ENCODE measurements at regions not wholly inside any gene's neighbourhood (a gene's known extent, or its start where the extent isn't known, plus 50 kb on each side); places are given as distances from the start of the nearest gene placed in this dataset.

- Mint-ChIP-seq H3K4me3 (no peak overlapping the region), H3K36me3 (ENCODE audit: low read depth) (no peaks in the 10 kb centered on the region), H3K27ac (no peak overlapping the region), H3K9me3 (no peaks in the 10 kb centered on the region; the same call in 2 of the 3 replicates), H3K27me3 (ENCODE audit: insufficient read depth, low read depth, poor library complexity) (peaks cover 3% of the 10 kb centered on the region), H3K4me1 (no peaks in the 10 kb centered on the region)
- Histone ChIP-seq H3K4me2 (no peak overlapping the region), H3F3A (replicated peaks; ENCODE audit: low read depth) (no peaks in the 10 kb centered on the region), H3K79me2 (replicated peaks; ENCODE audit: insufficient read depth) (no peaks in the 10 kb centered on the region), H3K27me3 (ENCODE audit: insufficient read depth) (no peaks in the 10 kb centered on the region), H3K9me2 (ENCODE audit: insufficient read depth) (0 out of 2 replicates have a peak, but pooled peaks cover 4% of the 10 kb centered on the region), H2AFZ (0 out of 2 replicates have a peak overlapping the region, but pooled peaks have one; percentile 43), H3K4me3 (no peak overlapping the region), H3K36me3 (ENCODE audit: insufficient read depth) (no peaks in the 10 kb centered on the region), H4K20me1 (replicated peaks; ENCODE audit: insufficient read depth) (no peaks in the 10 kb centered on the region), H3K27ac (ENCODE audit: low read depth) (no peak overlapping the region), H3K4me1 (ENCODE audit: insufficient read depth) (no peaks in the 10 kb centered on the region)
- TF ChIP-seq ETS1 (IDR thresholded peaks at IDR 0.05) (no peak), ZNF114 (CRISPR knock-in tag; IDR thresholded peaks at IDR 0.05) (no peak), POLR2AphosphoS5 (IDR thresholded peaks at IDR 0.05; ENCODE audit: low read depth) (no peak), ZNF331 (CRISPR knock-in tag; IDR thresholded peaks at IDR 0.05; ENCODE audit: low read depth) (no peak), EZH2phosphoT487 (IDR thresholded peaks at IDR 0.05; ENCODE audit: unreplicated experiment) (no peak), CREB1 (CRISPR knock-in tag; IDR thresholded peaks at IDR 0.05; ENCODE audit: low read depth) (no peak), JUNB (IDR thresholded peaks at IDR 0.05; ENCODE audit: unreplicated experiment) (no peak), ZNF462 (CRISPR knock-in tag; IDR thresholded peaks at IDR 0.05) (no peak), STAT1 (IDR thresholded peaks at IDR 0.05; ENCODE audit: unreplicated experiment) (no peak)
- TF ChIP-seq, protein P1, sequence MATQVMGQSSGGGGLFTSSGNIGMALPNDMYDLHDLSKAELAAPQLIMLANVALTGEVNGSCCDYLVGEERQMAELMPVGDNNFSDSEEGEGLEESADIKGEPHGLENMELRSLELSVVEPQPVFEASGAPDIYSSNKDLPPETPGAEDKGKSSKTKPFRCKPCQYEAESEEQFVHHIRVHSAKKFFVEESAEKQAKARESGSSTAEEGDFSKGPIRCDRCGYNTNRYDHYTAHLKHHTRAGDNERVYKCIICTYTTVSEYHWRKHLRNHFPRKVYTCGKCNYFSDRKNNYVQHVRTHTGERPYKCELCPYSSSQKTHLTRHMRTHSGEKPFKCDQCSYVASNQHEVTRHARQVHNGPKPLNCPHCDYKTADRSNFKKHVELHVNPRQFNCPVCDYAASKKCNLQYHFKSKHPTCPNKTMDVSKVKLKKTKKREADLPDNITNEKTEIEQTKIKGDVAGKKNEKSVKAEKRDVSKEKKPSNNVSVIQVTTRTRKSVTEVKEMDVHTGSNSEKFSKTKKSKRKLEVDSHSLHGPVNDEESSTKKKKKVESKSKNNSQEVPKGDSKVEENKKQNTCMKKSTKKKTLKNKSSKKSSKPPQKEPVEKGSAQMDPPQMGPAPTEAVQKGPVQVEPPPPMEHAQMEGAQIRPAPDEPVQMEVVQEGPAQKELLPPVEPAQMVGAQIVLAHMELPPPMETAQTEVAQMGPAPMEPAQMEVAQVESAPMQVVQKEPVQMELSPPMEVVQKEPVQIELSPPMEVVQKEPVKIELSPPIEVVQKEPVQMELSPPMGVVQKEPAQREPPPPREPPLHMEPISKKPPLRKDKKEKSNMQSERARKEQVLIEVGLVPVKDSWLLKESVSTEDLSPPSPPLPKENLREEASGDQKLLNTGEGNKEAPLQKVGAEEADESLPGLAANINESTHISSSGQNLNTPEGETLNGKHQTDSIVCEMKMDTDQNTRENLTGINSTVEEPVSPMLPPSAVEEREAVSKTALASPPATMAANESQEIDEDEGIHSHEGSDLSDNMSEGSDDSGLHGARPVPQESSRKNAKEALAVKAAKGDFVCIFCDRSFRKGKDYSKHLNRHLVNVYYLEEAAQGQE (IDR thresholded peaks at IDR 0.05; ENCODE audit: unreplicated experiment) = no peak
- ATAC-seq (no peak), DNase-seq (ENCODE audit: low spot score) (no peak)
Observed at GRCh38 chr13:109939838-109940237, 153.5 kb upstream of the IRS2 start.
